H1 (cell line): ENCODE measurements at regions not wholly inside any gene's neighbourhood (a gene's known extent, or its start where the extent isn't known, plus 50 kb on each side); places are given as distances from the start of the nearest gene placed in this dataset.

ENCODE experiments used
- BACH1 ChIP-seq: IDR thresholded peaks from 2 replicates; pipeline ENCODE4 v1.6.1; 2012; ENCODE audit warnings: low read length, improper control_type of control experiment
- CEBPB ChIP-seq: IDR thresholded peaks from 2 replicates; pipeline ENCODE4 v1.6.1; 2012; ENCODE audit warnings: low read depth, low read length
- CHD2 ChIP-seq: IDR thresholded peaks from 2 replicates; pipeline ENCODE4 v1.6.1; 2012; ENCODE audit warnings: low read length, improper control_type of control experiment
- CHD7 ChIP-seq: fragments of 300-600 bp; sonication (generic); IDR thresholded peaks from 2 replicates; pipeline ENCODE4 v1.7.1; 2012; ENCODE audit warnings: low read length, moderate library complexity, mild to moderate bottlenecking, inconsistent platforms; ENCODE audit not compliant: insufficient replicate concordance
- KDM1A ChIP-seq: fragments of 200-600, 300-600 bp; sonication (generic); IDR thresholded peaks from 2 replicates; pipeline ENCODE4 v1.7.1; 2016; ENCODE audit warnings: mild to moderate bottlenecking, low read length, borderline replicate concordance
- POLR2AphosphoS5 ChIP-seq: IDR thresholded peaks from 2 replicates; pipeline ENCODE4 v1.6.1; 2011; ENCODE audit warnings: low read depth, low read length
- RXRA ChIP-seq: IDR thresholded peaks from 2 replicates; pipeline ENCODE4 v1.6.1; 2011; ENCODE audit warnings: low read depth, mild to moderate bottlenecking, low read length, moderate library complexity; ENCODE audit not compliant: insufficient read depth
- SIN3A ChIP-seq, 2 experiments: IDR thresholded peaks in 1 of 2; conservative IDR thresholded peaks in 1 of 2; 2 replicates each; pipeline ENCODE4 v1.6.1; 2011 to 2012; ENCODE audit warnings: low read length in 2 of 2, improper control_type of control experiment in 1 of 2, low read depth in 1 of 2, mild to moderate bottlenecking in 1 of 2
- SIX5 ChIP-seq: IDR thresholded peaks from 2 replicates; pipeline ENCODE4 v1.6.1; 2011; ENCODE audit warnings: mild to moderate bottlenecking, low read depth, low read length
- SP1 ChIP-seq: IDR thresholded peaks from 2 replicates; pipeline ENCODE4 v1.6.1; 2011; ENCODE audit warnings: low read depth, low read length
- SP4 ChIP-seq: IDR thresholded peaks from 2 replicates; pipeline ENCODE4 v1.6.1; 2012; ENCODE audit warnings: low read length, inconsistent platforms
- TAF1 ChIP-seq: IDR thresholded peaks from 2 replicates; pipeline ENCODE4 v1.6.1; 2011; ENCODE audit warnings: mild to moderate bottlenecking, low read depth, low read length
- TCF12 ChIP-seq: IDR thresholded peaks from 2 replicates; pipeline ENCODE4 v1.6.1; 2011; ENCODE audit warnings: low read depth, mild to moderate bottlenecking, low read length
- TEAD4 ChIP-seq: IDR thresholded peaks from 2 replicates; pipeline ENCODE4 v1.6.1; 2012; ENCODE audit warnings: low read depth, low read length, inconsistent platforms, mixed read lengths

GRCh38 chr16:50419116-50419515 lies 50.3 kb upstream of the BRD7 start (continued):
- TF ChIP-seq CHD7 (no peak), SIN3A (conservative IDR thresholded peaks at IDR 0.05 in 1 of 2, IDR thresholded peaks at IDR 0.05 in 1 of 2; ENCODE audit: low read depth in 1 of 2, low read length in 2 of 2) (no peak), KDM1A (no peak), TCF12 (no peak), BACH1 (no peak), SIX5 (no peak), CEBPB (no peak), RXRA (no peak), SP1 (no peak), SP4 (no peak), POLR2AphosphoS5 (no peak), TAF1 (no peak), CHD2 (no peak), TEAD4 (no peak)
